ENCODE measurements at regions not wholly inside any gene's neighbourhood (a gene's known extent, or its start where the extent isn't known, plus 50 kb on each side); places are given as distances from the start of the nearest gene placed in this dataset.

GRCh38 chr6:73901986-73902385, 206.0 kb downstream of the CD109 start:
- DNase-seq: no peak

GRCh38 chr6:73901311-73901710, 205.3 kb downstream of the CD109 start:
- DNase-seq: no peak

- DNase-seq: no peak
These were observed 202.6 kb downstream of the CD109 start for GRCh38 chr6:73898599-73898998.

GRCh38 chr6:73893696-73894095, 197.7 kb downstream of the CD109 start:
- DNase-seq: no peak

GRCh38 chr6:73888050-73888449, 192.0 kb downstream of the CD109 start:
- no peak for DNase-seq

GRCh38 chr6:73885393-73885792, 189.4 kb downstream of the CD109 start:
- no peak for DNase-seq

- DNase-seq: no peak
These were observed 188.5 kb downstream of the CD109 start for GRCh38 chr6:73884540-73884939.

GRCh38 chr6:73879501-73880293, 183.7 kb downstream of the CD109 start:
- DNase-seq: no peak

- DNase-seq: no peak
These were observed 182.4 kb downstream of the CD109 start for GRCh38 chr6:73878403-73878802.
